Psoas muscle (tissue), 7 donors: ENCODE measurements at regions not wholly inside any gene's neighbourhood (a gene's known extent, or its start where the extent isn't known, plus 50 kb on each side); places are given as distances from the start of the nearest gene placed in this dataset.

Experiments used
- ATAC-seq, 4 donors: fragments of 200-7000 bp; cut with Tn5 transposase; one replicate each; pipeline ENCODE4 v1.9.1; 2020; ENCODE audit warnings: moderate library complexity in 3 of 4, mild to moderate bottlenecking in 2 of 4
- DNase-seq, 2 donors: peaks; one replicate each; pipeline ENCODE4 v3.0.0-alpha.2; 2020
- H3K27ac ChIP-seq: fragments of 200-600 bp; one replicate; pipeline ENCODE4 v1.8.0; 2022
- H3K27me3 ChIP-seq, 3 donors: fragments of 200-600 bp in 1 of 3; one replicate each; pipeline versions ENCODE4 v1.6.1 to v1.8.0; 2013 to 2022; ENCODE audit warnings: low read length in 2 of 3, mild to moderate bottlenecking in 2 of 3, moderate library complexity in 1 of 3; ENCODE audit not compliant: insufficient read depth in 3 of 3
- H3K36me3 ChIP-seq, 2 donors: fragments of 200-600 bp in 1 of 2; one replicate each; pipeline versions ENCODE4 v1.6.1 to v1.8.0; 2013 to 2022; ENCODE audit warnings: low read depth in 1 of 2, mild to moderate bottlenecking in 1 of 2, moderate library complexity in 1 of 2; ENCODE audit not compliant: insufficient read depth in 1 of 2
- H3K4me1 ChIP-seq: fragments of 200-600 bp; one replicate; pipeline ENCODE4 v1.8.0; 2022
- H3K4me3 ChIP-seq: fragments of 200-600 bp; one replicate; pipeline ENCODE4 v1.8.0; 2022; ENCODE audit warnings: mild to moderate bottlenecking
- H3K9me3 ChIP-seq: fragments of 200-600 bp; one replicate; pipeline ENCODE4 v1.8.0; 2022
- WGBS, 3 donors: extraction: QIAGEN DNeasy Blood & Tissue Kit; methylation state at CpG; one replicate each; pipeline versions ENCODE4 v1.1.6 to v1.1.7; 2013; 5-methylcytosine and 5-hydroxymethylcytosine counted together
- intact Hi-C, 2 donors: fragments of 100-400 bp; cut with DNase I; formaldehyde crosslinking; loops; one replicate each; pipeline versions ENCODE4 v1.11.0 to v1.14.2; 2022
- TF ChIP-seq, protein P1 (sequence below): fragments of 200-600 bp; IDR thresholded peaks from one replicate; pipeline ENCODE4 v1.8.0; 2022; ENCODE audit warnings: antibody characterized with exemption
- donor health status: healthy with polysubstance abuse.
- donor health status: DM: no; HTN: no; CAD: no; lungs with moderate emphysema.
- donor health status: Bipolar disorder and iron deficiency.
- donor health status: healthy.
- donor health status: DM: yes; HTN: yes; CAD: no.
- donor health status: DM: no; HTN: no; CAD: no.
- donor health status: DM: yes; HTN: yes; CAD: no.

DNA sequence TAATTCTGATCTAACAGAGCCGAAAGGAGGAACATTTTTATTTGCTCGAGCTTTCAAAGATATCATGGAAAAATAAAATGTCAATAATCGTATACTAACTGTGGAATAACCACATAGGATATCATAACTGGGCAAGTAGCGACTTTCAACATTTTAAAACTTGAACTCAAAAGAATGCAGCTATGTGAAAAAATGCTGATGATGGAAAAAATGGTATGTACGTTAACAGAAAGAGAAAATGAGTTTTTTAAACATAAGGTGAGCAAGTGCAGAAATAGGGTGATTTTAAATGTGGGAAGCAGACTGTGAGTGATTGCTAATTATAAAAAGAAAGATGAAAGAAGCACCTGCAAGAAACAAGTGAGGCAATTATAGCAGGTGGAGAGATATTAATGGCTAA, 238.3 kb upstream of the HSF2 start:
- 84 to 88% (median 85%) methylated on average over 5 of the region's 5 CpGs for WGBS, 3 donors
- TF ChIP-seq, protein P1, sequence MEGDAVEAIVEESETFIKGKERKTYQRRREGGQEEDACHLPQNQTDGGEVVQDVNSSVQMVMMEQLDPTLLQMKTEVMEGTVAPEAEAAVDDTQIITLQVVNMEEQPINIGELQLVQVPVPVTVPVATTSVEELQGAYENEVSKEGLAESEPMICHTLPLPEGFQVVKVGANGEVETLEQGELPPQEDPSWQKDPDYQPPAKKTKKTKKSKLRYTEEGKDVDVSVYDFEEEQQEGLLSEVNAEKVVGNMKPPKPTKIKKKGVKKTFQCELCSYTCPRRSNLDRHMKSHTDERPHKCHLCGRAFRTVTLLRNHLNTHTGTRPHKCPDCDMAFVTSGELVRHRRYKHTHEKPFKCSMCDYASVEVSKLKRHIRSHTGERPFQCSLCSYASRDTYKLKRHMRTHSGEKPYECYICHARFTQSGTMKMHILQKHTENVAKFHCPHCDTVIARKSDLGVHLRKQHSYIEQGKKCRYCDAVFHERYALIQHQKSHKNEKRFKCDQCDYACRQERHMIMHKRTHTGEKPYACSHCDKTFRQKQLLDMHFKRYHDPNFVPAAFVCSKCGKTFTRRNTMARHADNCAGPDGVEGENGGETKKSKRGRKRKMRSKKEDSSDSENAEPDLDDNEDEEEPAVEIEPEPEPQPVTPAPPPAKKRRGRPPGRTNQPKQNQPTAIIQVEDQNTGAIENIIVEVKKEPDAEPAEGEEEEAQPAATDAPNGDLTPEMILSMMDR, result no peak
- Histone ChIP-seq H3K4me1 (no peaks in the 10 kb centered on the region), H3K4me3 (no peak overlapping the region), H3K9me3 (no peaks in the 10 kb centered on the region), H3K36me3 (no peaks in the 10 kb centered on the region), H3K27ac (no peak overlapping the region), H3K27me3 (no peaks in the 10 kb centered on the region)
- intact Hi-C loops, result no loop called here
- no peak for ATAC-seq
- no peak for DNase-seq

DNA sequence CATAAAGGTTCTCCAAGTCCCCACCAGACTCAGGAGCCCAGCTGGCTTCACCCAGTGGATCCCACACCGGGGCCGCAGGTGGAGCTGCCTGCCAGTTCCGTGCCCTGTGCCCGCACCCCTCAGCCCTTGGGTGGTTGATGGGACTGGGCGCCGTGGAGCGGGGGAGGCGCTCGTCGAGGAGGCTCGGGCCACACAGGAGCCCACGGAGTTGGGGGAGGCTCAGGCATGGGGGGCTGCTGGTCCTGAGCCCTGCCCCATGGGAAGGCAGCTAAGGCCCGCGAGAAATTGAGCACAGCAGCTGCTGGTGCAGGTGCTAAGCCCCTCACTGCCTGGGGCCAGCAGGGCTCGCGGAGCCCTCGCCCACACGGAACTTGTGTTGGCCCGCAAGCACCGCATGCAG, 234.4 kb upstream of the HSF2 start:
- no peak for ATAC-seq
- Histone ChIP-seq H3K27ac (no peak overlapping the region), H3K27me3 (no peaks in the 10 kb centered on the region), H3K4me3 (no peak overlapping the region), H3K9me3 (no peaks in the 10 kb centered on the region), H3K4me1 (no peaks in the 10 kb centered on the region), H3K36me3 (no peaks in the 10 kb centered on the region)
- no peak for DNase-seq
- 88 to 96% (median 89%) methylated on average over 20 of the region's 20 CpGs for WGBS, 3 donors
- TF ChIP-seq, protein P1, result no peak
- intact Hi-C loops, result no loop called here

DNA sequence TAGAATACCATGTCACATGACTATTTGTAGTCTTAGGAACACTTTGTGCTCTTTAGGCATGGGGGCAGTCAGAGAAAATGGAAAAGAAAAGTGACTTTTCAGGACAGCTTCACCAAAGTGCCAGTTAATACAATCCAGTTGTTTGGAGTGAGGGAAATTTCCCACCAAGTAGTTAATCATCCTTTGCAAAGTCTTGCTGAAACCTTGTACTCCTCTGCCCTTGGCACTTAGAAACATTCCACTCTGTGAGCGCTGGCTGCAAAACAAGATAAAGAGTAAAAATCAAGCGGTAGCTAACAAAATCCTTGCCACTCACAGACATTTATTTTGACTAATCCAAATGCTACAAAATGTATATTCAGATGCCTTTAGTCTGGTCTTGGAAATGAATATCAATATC, 229.2 kb upstream of the HSF2 start:
- TF ChIP-seq, protein P1, result no peak
- ATAC-seq, result no peak
- Histone ChIP-seq H3K36me3 (no peaks in the 10 kb centered on the region), H3K27me3 (no peaks in the 10 kb centered on the region), H3K27ac (no peak overlapping the region), H3K4me1 (no peaks in the 10 kb centered on the region), H3K4me3 (no peak overlapping the region), H3K9me3 (no peaks in the 10 kb centered on the region)
- 79 to 82% (median 80%) methylated on average over 2 of the region's 2 CpGs for WGBS, 3 donors
- intact Hi-C loops, result no loop called here
- no peak for DNase-seq

DNA sequence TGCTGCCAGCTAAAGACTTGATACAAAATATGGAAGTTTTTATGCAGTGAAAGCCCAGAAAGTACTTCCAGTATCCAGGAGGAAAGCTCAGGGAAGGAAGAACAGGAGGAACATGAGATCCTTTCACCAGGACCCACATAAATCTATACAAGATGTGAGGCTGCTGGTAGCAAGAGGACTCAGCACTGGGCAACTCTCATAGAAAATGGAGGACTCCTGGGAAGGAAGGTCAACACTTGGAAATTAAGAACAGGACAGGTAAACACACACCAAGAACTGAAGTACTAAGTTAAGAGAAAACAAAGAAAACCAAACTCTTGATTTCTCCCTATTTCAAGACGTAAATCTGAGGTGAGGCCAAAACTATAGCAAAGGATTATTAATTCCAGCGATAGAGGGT, 220.5 kb upstream of the HSF2 start:
- Histone ChIP-seq H3K4me1 (no peaks in the 10 kb centered on the region), H3K36me3 (no peaks in the 10 kb centered on the region), H3K27me3 (no peaks in the 10 kb centered on the region), H3K9me3 (no peaks in the 10 kb centered on the region), H3K4me3 (no peak overlapping the region), H3K27ac (no peak overlapping the region)
- intact Hi-C loops, result no loop called here
- DNase-seq (no peak), ATAC-seq (no peak)
- TF ChIP-seq, protein P1, result no peak
- 83 to 95% (median 89%) methylated on average over 2 of the region's 2 CpGs for WGBS, 3 donors

DNA sequence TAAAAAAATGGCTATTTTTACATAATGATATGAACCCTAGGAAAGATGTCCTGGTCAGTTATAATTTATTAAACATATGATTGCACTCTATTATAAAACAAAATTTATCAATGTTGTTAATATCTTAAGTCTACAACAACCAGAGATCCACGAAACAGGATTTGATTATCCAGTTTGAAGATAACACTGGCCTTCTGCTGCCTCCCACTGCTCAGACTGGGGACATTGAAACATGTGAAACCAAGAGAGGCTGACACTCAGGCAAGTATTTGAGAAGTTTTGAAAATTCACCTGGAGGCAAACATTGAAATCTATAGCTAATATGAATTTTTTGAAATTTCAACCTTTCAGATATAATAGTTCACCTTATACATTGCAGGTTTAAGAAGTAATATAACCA, 219.3 kb upstream of the HSF2 start:
- ATAC-seq (peak in 1 of 4 donors; percentile 49), DNase-seq (no peak)
- WGBS, 3 donors, result 29 to 47% (median 31%) methylated on average over 1 of the region's 1 CpG
- Histone ChIP-seq H3K27me3 (no peaks in the 10 kb centered on the region), H3K36me3 (no peaks in the 10 kb centered on the region), H3K4me3 (no peak overlapping the region), H3K9me3 (no peaks in the 10 kb centered on the region), H3K4me1 (no peaks in the 10 kb centered on the region), H3K27ac (no peak overlapping the region)
- intact Hi-C loops, result loop anchor here (5.0 to 10.0 kb wide), 3 partner anchors 135 to 1125 kb away; no protein-coding TSS in a partner anchor
- TF ChIP-seq, protein P1, result peak; percentile 19
